Panc1 (cell line): ENCODE measurements at regions not wholly inside any gene's neighbourhood (a gene's known extent, or its start where the extent isn't known, plus 50 kb on each side); places are given as distances from the start of the nearest gene placed in this dataset.

ENCODE experiments used
- CTCF ChIP-seq: fragments of 450-650 bp; IDR thresholded peaks from 2 replicates; pipeline ENCODE4 v1.5.1; 2017; ENCODE audit warnings: mild to moderate bottlenecking
- REST ChIP-seq, 2 experiments: IDR thresholded peaks; 2 replicates each; pipeline ENCODE4 v1.6.1; 2011 to 2012; ENCODE audit warnings: low read depth in 2 of 2, control low read depth in 1 of 2, low read length in 1 of 2, mild to moderate bottlenecking in 1 of 2, moderate library complexity in 1 of 2; ENCODE audit not compliant: insufficient read depth in 1 of 2

GRCh38 chr2:56118474-56118873 is 65.3 kb upstream of the CCDC85A start:
- TF ChIP-seq CTCF = no peak
- TF ChIP-seq REST (IDR thresholded peaks at IDR 0.05; ENCODE audit: insufficient read depth in 1 of 2, low read depth in 2 of 2, low read length in 1 of 2) = no peak
